H1 (cell line): ENCODE measurements at regions not wholly inside any gene's neighbourhood (a gene's known extent, or its start where the extent isn't known, plus 50 kb on each side); places are given as distances from the start of the nearest gene placed in this dataset.

Experiments
- CTCF ChIA-PET: fragments of 300-600 bp; sonication (Branson Sonifier 250); formaldehyde crosslinking; loops from one replicate; lab custom pipeline; 2021; ENCODE audit not compliant: partially characterized antibody; lab: Charles Lee
- POLR2A ChIA-PET: fragments of 300-600 bp; sonication (Branson Sonifier 250); formaldehyde crosslinking; loops from one replicate; lab custom pipeline; 2021; ENCODE audit warnings: inconsistent platforms; ENCODE audit not compliant: partially characterized antibody; lab: Charles Lee
- DNase-seq, 2 experiments: peaks; one replicate each; pipeline versions ENCODE4 v3.0.0 to v3.0.0-alpha.2; 2010 to 2022; ENCODE audit warnings: low spot score in 2 of 2, low read depth in 1 of 2, mixed read lengths in 1 of 2
- FAIRE-seq: peaks from 2 replicates; lab custom pipeline; 2011; peaks lifted over from hg19 to GRCh38; lab: Jason Lieb, UNC
- H2AFZ ChIP-seq: 2 replicates; pipeline ENCODE4 v1.8.1; 2012; ENCODE audit warnings: low read length, inconsistent platforms
- H2AK5ac ChIP-seq: 2 replicates; pipeline ENCODE4 v1.6.1; 2013; ENCODE audit warnings: low read depth, low read length
- H2BK120ac ChIP-seq: replicated peaks from 2 replicates; pipeline ENCODE3; 2013; ENCODE audit warnings: low read depth, low read length, inconsistent platforms
- H2BK12ac ChIP-seq: 2 replicates; pipeline ENCODE4 v1.6.1; 2013; ENCODE audit warnings: low read depth, low read length
- H2BK15ac ChIP-seq: 2 replicates; pipeline ENCODE4 v1.6.1; 2013; ENCODE audit warnings: low read length
- H2BK20ac ChIP-seq: 2 replicates; pipeline ENCODE4 v1.6.1; 2013; ENCODE audit warnings: low read length
- H2BK5ac ChIP-seq: 2 replicates; pipeline ENCODE4 v1.6.1; 2013; ENCODE audit warnings: low read depth, low read length
- H3K14ac ChIP-seq: 2 replicates; pipeline ENCODE4 v1.6.1; 2013; ENCODE audit warnings: inconsistent platforms; ENCODE audit not compliant: insufficient read length
- H3K18ac ChIP-seq: 2 replicates; pipeline ENCODE4 v1.6.1; 2013; ENCODE audit warnings: low read length; ENCODE audit errors: extremely low read depth
- H3K23ac ChIP-seq: 2 replicates; pipeline ENCODE4 v1.6.1; 2013; ENCODE audit warnings: inconsistent platforms; ENCODE audit not compliant: insufficient read length
- H3K23me2 ChIP-seq: 2 replicates; pipeline ENCODE4 v1.6.1; 2013; ENCODE audit warnings: low read depth, low read length
- H3K27ac ChIP-seq: 2 replicates; pipeline ENCODE4 v1.6.1; 2011; ENCODE audit warnings: low read depth, low read length, inconsistent platforms
- H3K27me3 ChIP-seq, 4 experiments: replicated peaks in 1 of 4; 1 replicate in 1 of 4; 2 replicates in 3 of 4; pipeline versions ENCODE4 v1.6.1 to v1.8.1; 2011 to 2013; ENCODE audit warnings: low read length in 3 of 4, mild to moderate bottlenecking in 3 of 4, inconsistent platforms in 2 of 4, mixed read lengths in 2 of 4, moderate library complexity in 1 of 4; ENCODE audit not compliant: control insufficient read depth in 3 of 4, insufficient read depth in 3 of 4; ENCODE audit errors: extremely low read depth in 1 of 4
- H3K36me3 ChIP-seq, 4 experiments: 2 replicates each; pipeline versions ENCODE4 v1.6.1 to v1.8.1; 2011 to 2013; ENCODE audit warnings: mild to moderate bottlenecking in 4 of 4, low read length in 3 of 4, moderate library complexity in 2 of 4, control low read depth in 1 of 4, inconsistent platforms in 1 of 4; ENCODE audit not compliant: insufficient read depth in 4 of 4, control insufficient read depth in 2 of 4
- H3K4ac ChIP-seq: replicated peaks from 2 replicates; pipeline ENCODE3; 2013; ENCODE audit warnings: low read length, low read depth, mixed read lengths, inconsistent platforms; ENCODE audit not compliant: insufficient read length
- H3K4me1 ChIP-seq, 4 experiments: replicated peaks in 1 of 4; 1 replicate in 1 of 4; 2 replicates in 3 of 4; pipeline versions ENCODE4 v1.6.1 to v1.8.1; 2011 to 2013; ENCODE audit warnings: low read length in 3 of 4, inconsistent platforms in 2 of 4, mixed read lengths in 1 of 4; ENCODE audit not compliant: insufficient read depth in 4 of 4, control insufficient read depth in 3 of 4
- H3K4me2 ChIP-seq, 2 experiments: 2 replicates each; pipeline versions ENCODE4 v1.6.1 to v1.8.1; 2011 to 2013; ENCODE audit warnings: low read depth in 2 of 2, low read length in 2 of 2, control low read depth in 1 of 2, inconsistent platforms in 1 of 2, mild to moderate bottlenecking in 1 of 2; ENCODE audit not compliant: insufficient read depth in 1 of 2
- H3K4me3 ChIP-seq, 4 experiments: fragments of 200-600, 300-600 bp in 1 of 4; sonication (generic), shearing (Covaris generic), sonication (Bioruptor Twin) in 1 of 4; 2 replicates each; pipeline versions ENCODE4 v1.5.1 to v1.8.1; 2011 to 2016; ENCODE audit warnings: low read length in 4 of 4, low read depth in 3 of 4, control low read depth in 2 of 4, inconsistent platforms in 2 of 4, mild to moderate bottlenecking in 2 of 4, mixed read lengths in 1 of 4, moderate library complexity in 1 of 4; ENCODE audit not compliant: insufficient read depth in 2 of 4; ENCODE audit errors: extremely low read depth in 1 of 4
- H3K56ac ChIP-seq: replicated peaks from 2 replicates; pipeline ENCODE3; 2013; ENCODE audit warnings: low read depth, mild to moderate bottlenecking, mixed read lengths, low read length, inconsistent platforms; ENCODE audit not compliant: insufficient read length
- H3K79me1 ChIP-seq: 2 replicates; pipeline ENCODE4 v1.6.1; 2013; ENCODE audit warnings: low read depth, low read length, control low read depth
- H3K79me2 ChIP-seq, 2 experiments: 2 replicates each; pipeline versions ENCODE4 v1.6.1 to v1.8.1; 2012 to 2013; ENCODE audit warnings: low read length in 2 of 2, mild to moderate bottlenecking in 2 of 2, inconsistent platforms in 1 of 2; ENCODE audit not compliant: insufficient read depth in 2 of 2, control insufficient read depth in 1 of 2
- H3K9ac ChIP-seq, 4 experiments: replicated peaks in 1 of 4; 1 replicate in 1 of 4; 2 replicates in 3 of 4; pipeline versions ENCODE4 v1.6.1 to v1.8.1; 2011 to 2013; ENCODE audit warnings: low read depth in 3 of 4, low read length in 3 of 4, control low read depth in 2 of 4, mild to moderate bottlenecking in 2 of 4, moderate library complexity in 2 of 4, inconsistent platforms in 1 of 4; ENCODE audit errors: extremely low read depth in 1 of 4
- H3K9me3 ChIP-seq, 2 experiments: 2 replicates each; pipeline versions ENCODE4 v1.6.1 to v1.8.1; 2012 to 2013; ENCODE audit warnings: mild to moderate bottlenecking in 2 of 2, moderate library complexity in 2 of 2, control low read depth in 1 of 2, inconsistent platforms in 1 of 2, low read depth in 1 of 2, low read length in 1 of 2, mixed read lengths in 1 of 2; ENCODE audit not compliant: insufficient read depth in 2 of 2
- H4K20me1 ChIP-seq, 2 experiments: replicated peaks in 1 of 2; 2 replicates each; pipeline versions ENCODE3 to v1.8.1; 2011 to 2013; ENCODE audit warnings: inconsistent platforms in 2 of 2, low read length in 2 of 2, mild to moderate bottlenecking in 1 of 2; ENCODE audit not compliant: insufficient read depth in 2 of 2, control insufficient read depth in 1 of 2
- H4K5ac ChIP-seq: 2 replicates; pipeline ENCODE4 v1.6.1; 2013; ENCODE audit warnings: low read length, low read depth, mixed read lengths, inconsistent platforms; ENCODE audit not compliant: insufficient read length
- H4K8ac ChIP-seq: 2 replicates; pipeline ENCODE4 v1.8.0; 2013; ENCODE audit warnings: mild to moderate bottlenecking, moderate library complexity, low read length, inconsistent platforms; ENCODE audit not compliant: insufficient read depth; ENCODE audit errors: extremely low read depth
- H4K91ac ChIP-seq: replicated peaks from 2 replicates; pipeline ENCODE3; 2013; ENCODE audit warnings: low read length, mixed read lengths, inconsistent platforms; ENCODE audit not compliant: insufficient read length
- BACH1 ChIP-seq: IDR thresholded peaks from 2 replicates; pipeline ENCODE4 v1.6.1; 2012; ENCODE audit warnings: low read length, improper control_type of control experiment
- JUN ChIP-seq: IDR thresholded peaks from 2 replicates; pipeline ENCODE4 v1.6.1; 2011; ENCODE audit warnings: low read depth, mild to moderate bottlenecking, improper control_type of control experiment, low read length
- JUND ChIP-seq: IDR thresholded peaks from 2 replicates; pipeline ENCODE4 v1.6.1; 2011; ENCODE audit warnings: mild to moderate bottlenecking, improper control_type of control experiment, low read length
- RXRA ChIP-seq: IDR thresholded peaks from 2 replicates; pipeline ENCODE4 v1.6.1; 2011; ENCODE audit warnings: low read depth, mild to moderate bottlenecking, low read length, moderate library complexity; ENCODE audit not compliant: insufficient read depth
- SIN3A ChIP-seq, 2 experiments: IDR thresholded peaks in 1 of 2; conservative IDR thresholded peaks in 1 of 2; 2 replicates each; pipeline ENCODE4 v1.6.1; 2011 to 2012; ENCODE audit warnings: low read length in 2 of 2, improper control_type of control experiment in 1 of 2, low read depth in 1 of 2, mild to moderate bottlenecking in 1 of 2
- SP1 ChIP-seq: IDR thresholded peaks from 2 replicates; pipeline ENCODE4 v1.6.1; 2011; ENCODE audit warnings: low read depth, low read length
- WGBS, 2 experiments: shearing (Covaris generic) in 1 of 2; methylation state at CpG; one replicate each; pipeline versions ENCODE4 v1.1.6 to v1.1.7; 2013 to 2015; ENCODE audit warnings: low lambda C conversion rate in 2 of 2, mixed read lengths in 2 of 2, inconsistent platforms in 1 of 2, low coverage in 1 of 2, missing lambda C conversion rate in 1 of 2; ENCODE audit not compliant: insufficient replicate concordance in 2 of 2, insufficient coverage in 1 of 2, insufficient read length in 1 of 2; ENCODE audit errors: extremely low coverage in 1 of 2, missing lambda C conversion rate in 1 of 2; 5-methylcytosine and 5-hydroxymethylcytosine counted together
- TF ChIP-seq, protein P1 (sequence below): IDR thresholded peaks from 2 replicates; pipeline ENCODE4 v1.6.1; 2011; ENCODE audit warnings: low read depth, mild to moderate bottlenecking, low read length; ENCODE audit not compliant: insufficient read depth

DNA sequence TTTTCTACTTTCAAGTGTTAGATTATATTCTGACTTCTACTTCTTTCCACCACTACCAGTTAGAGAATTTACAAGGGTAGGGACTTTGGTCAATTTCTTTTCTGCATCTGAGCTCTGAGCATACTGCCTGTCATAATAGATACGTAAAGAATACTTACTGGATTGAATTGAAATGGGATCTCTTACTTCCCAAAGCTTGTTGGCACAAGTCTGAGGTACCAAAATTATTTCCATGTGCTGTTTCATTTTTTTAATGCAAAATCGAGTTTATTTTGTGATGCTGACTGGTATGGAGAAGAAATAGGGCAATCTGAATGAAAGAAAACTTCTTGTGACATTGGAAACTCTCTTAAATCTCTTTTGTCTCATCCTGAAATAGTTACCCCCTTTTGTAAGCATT, 428.9 kb downstream of the SPATA31D1 start:
- DNase-seq = no peak
- Histone ChIP-seq H3K56ac (no peak overlapping the region), H3K79me1 (no peaks in the 10 kb centered on the region), H3K14ac (no peak overlapping the region), H3K4me1 (no peaks in the 10 kb centered on the region), H3K4me3 (no peak overlapping the region), H3K23me2 (no peaks in the 10 kb centered on the region), H3K79me2 (no peaks in the 10 kb centered on the region), H3K9me3 (no peaks in the 10 kb centered on the region), H3K4ac (no peak overlapping the region), H2AK5ac (no peak overlapping the region), H2BK20ac (no peak overlapping the region), H2BK120ac (no peak overlapping the region), H3K27ac (no peak overlapping the region), H2AFZ (no peak overlapping the region), H4K91ac (no peak overlapping the region), H4K20me1 (no peaks in the 10 kb centered on the region), H2BK5ac (no peak overlapping the region), H4K8ac (no peak overlapping the region), H3K9ac (no peak overlapping the region), H4K5ac (no peak overlapping the region), H3K4me2 (no peak overlapping the region), H3K18ac (no peak overlapping the region), H3K36me3 (no peaks in the 10 kb centered on the region), H3K27me3 (no peaks in the 10 kb centered on the region), H2BK12ac (no peak overlapping the region), H3K23ac (no peak overlapping the region), H2BK15ac (no peak overlapping the region)
- ChIA-PET CTCF (no interaction called here), POLR2A (no interaction called here)
- no peak for FAIRE-seq
- 85% methylated on average over 2 of the region's 2 CpGs; no CpG with 5 or more reads in 1 of the 2 experiments for WGBS, 2 experiments
- TF ChIP-seq SP1 (no peak), JUN (no peak), RXRA (no peak), BACH1 (no peak), JUND (no peak), SIN3A (conservative IDR thresholded peaks at IDR 0.05 in 1 of 2, IDR thresholded peaks at IDR 0.05 in 1 of 2; ENCODE audit: low read depth in 1 of 2, low read length in 2 of 2) (no peak)
- TF ChIP-seq, protein P1, sequence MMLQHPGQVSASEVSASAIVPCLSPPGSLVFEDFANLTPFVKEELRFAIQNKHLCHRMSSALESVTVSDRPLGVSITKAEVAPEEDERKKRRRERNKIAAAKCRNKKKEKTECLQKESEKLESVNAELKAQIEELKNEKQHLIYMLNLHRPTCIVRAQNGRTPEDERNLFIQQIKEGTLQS = no peak
